HG03342 (cell line): ENCODE measurements at regions not wholly inside any gene's neighbourhood (a gene's known extent, or its start where the extent isn't known, plus 50 kb on each side); places are given as distances from the start of the nearest gene placed in this dataset.

Source experiments
- ATAC-seq: cut with Tn5 transposase; IDR thresholded peaks from one replicate; pipeline ENCODE4 v1.9.1; 2021; ENCODE audit warnings: mild to moderate bottlenecking, moderate library complexity; ENCODE audit not compliant: unreplicated experiment

DNA sequence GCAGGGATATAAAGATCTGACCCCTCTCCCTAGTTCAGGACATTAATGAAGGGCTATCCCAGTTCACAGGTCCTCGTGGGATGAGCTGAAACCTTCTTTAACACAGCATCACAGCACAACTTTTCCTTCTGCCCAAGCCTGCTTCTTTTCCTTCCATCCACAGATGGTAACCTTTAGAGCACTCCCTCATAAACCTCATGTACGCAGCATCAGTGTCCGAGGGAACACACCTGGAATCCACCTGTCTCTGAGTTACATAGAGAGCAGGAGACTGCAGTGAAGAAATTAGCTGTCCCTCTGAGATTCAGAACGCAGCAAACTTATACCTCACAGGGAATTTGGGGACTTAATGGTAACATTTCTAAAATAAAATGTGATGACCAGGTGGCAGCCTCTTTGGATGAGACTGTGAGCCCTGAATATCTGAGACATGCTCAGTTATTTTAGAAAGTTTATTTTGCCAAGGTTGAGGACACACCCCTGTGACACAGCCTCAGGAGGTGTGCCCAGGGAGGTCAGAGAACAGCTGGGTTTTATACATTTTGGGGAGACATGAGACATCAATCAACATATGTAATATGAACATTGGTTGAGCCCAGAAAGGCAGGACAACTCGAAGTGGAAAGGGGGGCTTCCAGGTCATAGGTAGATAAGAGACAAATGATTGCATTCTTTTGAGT is 73.8 kb upstream of the PACRGL start:
- no peak for ATAC-seq

DNA sequence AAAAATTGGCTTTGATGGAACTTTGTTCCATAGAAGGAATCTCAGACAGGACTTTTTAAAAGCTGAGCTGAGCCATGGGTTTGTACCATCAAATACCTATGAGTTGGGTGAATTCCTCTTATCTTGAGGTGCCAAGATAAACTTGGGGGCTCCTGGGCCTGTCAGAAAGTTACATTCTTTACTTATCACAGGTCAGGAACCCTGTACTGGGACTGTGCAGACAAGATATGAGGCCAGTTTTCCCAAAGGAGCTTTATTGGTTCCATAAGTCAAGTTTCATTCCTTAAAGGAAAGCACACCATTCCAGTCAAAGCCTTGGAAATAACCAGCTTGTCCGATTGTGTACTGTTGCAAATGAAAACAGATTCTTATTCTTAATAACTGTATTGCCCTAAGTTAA is 72.4 kb upstream of the PACRGL start:
- no peak for ATAC-seq

DNA sequence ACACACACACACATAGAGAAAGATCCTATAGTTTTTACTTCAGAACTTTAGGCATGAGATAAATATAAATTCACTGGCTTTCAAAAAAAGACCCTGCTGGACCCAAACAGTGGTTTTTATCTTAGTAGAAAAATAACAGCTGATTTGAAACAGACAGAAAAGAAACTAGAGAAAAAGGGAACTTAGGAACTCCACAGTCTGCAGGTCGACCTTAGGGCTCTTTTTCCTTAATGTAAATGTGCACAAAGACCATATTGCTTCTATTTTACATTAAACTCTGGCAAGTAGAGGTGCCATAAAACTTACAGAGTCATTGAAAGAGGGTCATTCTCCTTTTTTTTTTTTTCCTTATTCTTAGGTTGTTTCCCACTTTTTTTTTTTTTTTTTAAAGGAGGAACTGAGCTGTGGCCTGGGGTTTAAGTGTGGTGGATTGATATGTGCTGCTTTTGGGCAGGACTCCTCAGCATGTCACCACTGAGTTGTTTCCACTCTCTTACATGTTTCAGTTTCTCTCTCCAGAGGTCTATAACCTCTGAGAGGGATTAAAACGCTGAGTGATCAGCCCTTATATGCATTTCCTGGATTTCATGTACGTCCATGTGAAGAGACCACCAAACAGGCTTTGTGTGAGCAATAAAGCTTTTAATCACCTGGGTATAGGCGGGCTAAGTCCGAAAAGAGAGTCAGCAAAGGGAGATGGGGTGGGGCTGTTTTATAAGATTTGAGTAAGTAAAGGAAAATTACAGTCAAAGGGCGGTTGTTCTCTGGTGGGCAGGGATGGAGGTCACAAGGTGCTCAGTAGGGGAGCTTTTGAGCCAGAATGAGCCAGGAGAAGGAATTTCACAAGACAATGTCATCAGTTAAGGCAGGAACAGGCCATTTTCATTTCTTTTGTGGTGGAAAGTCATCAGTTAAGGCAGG is 70.8 kb upstream of the PACRGL start:
- ATAC-seq = peak; percentile 90

- no peak for ATAC-seq
These were observed 61.4 kb upstream of the PACRGL start for GRCh38 chr4:20638825-20639224.

DNA sequence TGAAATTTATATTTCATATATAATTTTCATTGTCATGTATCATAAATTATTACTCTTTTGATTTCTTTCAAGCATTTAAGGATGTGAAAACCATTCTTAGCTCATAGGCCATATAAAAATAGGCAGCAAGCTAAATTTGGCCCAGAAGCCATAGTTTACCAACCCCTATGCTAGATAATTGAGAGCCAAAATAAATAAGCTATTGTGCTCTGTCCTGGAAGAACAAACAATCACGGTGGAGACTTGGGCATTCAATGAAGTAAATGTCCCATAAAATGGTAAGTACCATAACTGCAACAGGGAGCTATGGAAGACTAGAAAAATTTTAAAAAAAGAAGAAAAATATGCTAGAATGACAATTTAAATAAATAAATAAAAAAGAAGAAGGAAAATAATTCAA is 60.9 kb upstream of the PACRGL start:
- no peak for ATAC-seq

DNA sequence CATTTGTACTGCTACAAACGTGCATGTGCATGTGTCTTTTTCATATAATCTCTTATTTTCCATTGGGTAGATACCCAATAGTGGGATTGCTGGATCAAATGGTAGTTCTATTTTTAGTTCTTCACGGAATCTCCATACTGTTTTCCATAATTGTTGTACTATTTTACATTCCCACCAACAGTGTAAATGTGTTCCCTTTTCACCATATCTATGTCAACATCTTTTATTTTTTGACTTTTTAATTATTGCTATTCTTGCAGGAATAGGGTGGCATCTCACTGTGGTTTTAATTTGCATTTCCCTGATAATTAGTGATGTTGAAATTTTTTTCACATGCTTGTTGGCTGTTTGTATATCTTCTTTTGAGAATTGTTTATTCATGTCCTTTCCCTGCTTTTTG is 59.3 kb upstream of the PACRGL start:
- no peak for ATAC-seq

DNA sequence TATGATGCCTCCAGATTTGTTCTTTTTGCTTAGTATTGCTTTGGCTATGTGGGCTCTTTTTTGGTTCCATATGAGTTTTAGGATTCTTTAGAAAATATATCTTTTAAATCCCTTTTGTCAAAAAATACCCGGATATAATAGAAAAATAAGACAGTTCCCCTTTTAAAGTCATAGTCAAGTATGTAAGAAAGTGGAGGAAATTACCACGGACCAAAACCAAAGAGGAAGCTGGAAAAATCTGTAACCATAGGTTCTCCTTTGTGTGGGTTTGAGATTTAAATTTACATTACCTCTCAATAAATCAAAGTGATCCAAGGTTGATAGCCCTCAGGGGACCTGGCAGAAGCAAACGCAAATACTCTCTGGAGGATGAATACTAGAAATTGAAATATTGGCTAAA is 58.3 kb upstream of the PACRGL start:
- no peak for ATAC-seq

DNA sequence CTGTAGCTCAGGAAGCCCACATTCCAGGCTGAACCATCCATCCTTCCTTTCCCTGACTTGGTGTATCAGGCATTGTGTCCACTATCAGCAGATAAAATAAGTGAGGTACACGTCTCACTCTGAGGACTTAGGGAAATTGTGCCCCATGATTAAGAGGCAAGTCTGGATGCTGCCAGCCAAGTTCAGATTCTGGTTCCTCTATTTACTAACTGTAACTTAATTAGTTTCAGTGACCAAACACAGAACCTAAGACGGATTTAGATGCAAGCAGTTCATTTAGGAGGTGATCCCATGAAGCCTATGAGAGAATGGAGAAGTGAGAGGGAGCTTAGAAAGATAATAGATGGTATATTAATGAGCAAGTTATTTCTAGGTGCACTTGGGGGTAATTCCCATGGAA is 56.6 kb upstream of the PACRGL start:
- ATAC-seq = no peak

- ATAC-seq = no peak
These were observed 55.0 kb upstream of the PACRGL start for GRCh38 chr4:20645236-20645635.

DNA sequence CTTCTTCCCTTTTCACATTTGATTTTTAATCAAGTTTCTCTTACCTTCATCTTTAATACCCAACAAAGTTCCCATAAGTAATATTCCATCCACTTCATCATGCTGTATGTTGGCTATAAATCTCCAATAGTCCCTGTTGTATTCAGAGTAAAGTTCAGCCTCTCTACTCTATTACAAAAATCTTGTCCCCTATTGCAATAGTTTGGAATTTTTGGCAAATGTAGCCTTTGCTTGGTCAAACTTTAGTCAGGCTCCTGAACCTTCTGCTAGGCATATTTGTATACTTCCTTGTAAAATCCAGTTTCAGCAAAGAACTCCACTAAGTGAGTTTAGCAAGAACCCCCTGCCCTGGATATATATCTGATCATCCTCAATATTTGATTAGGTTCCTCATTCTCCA is 54.0 kb upstream of the PACRGL start:
- ATAC-seq = no peak
